Posterior vena cava (tissue), 2 donors: ENCODE measurements at regions not wholly inside any gene's neighbourhood (a gene's known extent, or its start where the extent isn't known, plus 50 kb on each side); places are given as distances from the start of the nearest gene placed in this dataset.
"Not testable (repeated sequence)": the region's sequence is repeated elsewhere in the genome, so short reads cannot be mapped to it uniquely, and the experiment has no call there.

Source experiments
- DNase-seq: peaks from one replicate; pipeline ENCODE4 v3.0.0-alpha.2; 2020; ENCODE audit warnings: low spot score
- intact Hi-C, 2 donors: fragments of 100-400 bp; cut with DNase I; formaldehyde crosslinking; loops; one replicate each; pipeline versions ENCODE4 v1.14.1 to v1.14.2; 2022 to 2023
- donor health status: DM: yes; HTN: yes; CAD: no.
- donor health status: DM: yes; HTN: yes; CAD: no.

- no peak for DNase-seq
- intact Hi-C loops, result no loop called here
Measured at GRCh38 chr12:88903333-88903732, 323.1 kb upstream of the KITLG start.

- DNase-seq, result no peak
- intact Hi-C loops, result no loop called here
Measured at GRCh38 chr12:88897723-88898122, 317.5 kb upstream of the KITLG start.

GRCh38 chr12:88896958-88897357 lies 316.7 kb upstream of the KITLG start:
- intact Hi-C loops, result no loop called here
- no peak for DNase-seq

GRCh38 chr12:88895634-88896033 lies 315.4 kb upstream of the KITLG start:
- intact Hi-C loops, result no loop called here
- DNase-seq, result no peak

- no peak for DNase-seq
- intact Hi-C loops, result no loop called here
Measured at GRCh38 chr12:88893801-88894200, 313.5 kb upstream of the KITLG start.

- DNase-seq, intact Hi-C loops: not testable (repeated sequence)
Measured at GRCh38 chr12:88891434-88891833, 311.2 kb upstream of the KITLG start.

- DNase-seq, result no peak
- intact Hi-C loops, result no loop called here
Measured at GRCh38 chr12:88889326-88890110, 309.2 kb upstream of the KITLG start.

GRCh38 chr12:88884600-88884999 lies 304.3 kb upstream of the KITLG start:
- DNase-seq, result no peak
- intact Hi-C loops, result no loop called here

GRCh38 chr12:88882662-88883061 lies 302.4 kb upstream of the KITLG start:
- intact Hi-C loops, result no loop called here

GRCh38 chr12:88880051-88880450 lies 299.8 kb upstream of the KITLG start:
- no peak for DNase-seq
- intact Hi-C loops, result no loop called here

More at GRCh38 chr12:88882662-88883061, 302.4 kb upstream of the KITLG start:
- DNase-seq, result no peak

GRCh38 chr12:88878295-88878694 lies 298.0 kb upstream of the KITLG start:
- intact Hi-C loops, result no loop called here
- no peak for DNase-seq

GRCh38 chr12:88876857-88877256 lies 296.6 kb upstream of the KITLG start:
- intact Hi-C loops, result no loop called here
- no peak for DNase-seq

- DNase-seq, result no peak
- intact Hi-C loops, result no loop called here
Measured at GRCh38 chr12:88870000-88870737, 289.9 kb upstream of the KITLG start.

GRCh38 chr12:88868050-88868449 lies 287.8 kb upstream of the KITLG start:
- no peak for DNase-seq
- intact Hi-C loops, result no loop called here

- DNase-seq, result no peak
- intact Hi-C loops, result no loop called here
Measured at GRCh38 chr12:88867510-88867909, 287.2 kb upstream of the KITLG start.

GRCh38 chr12:88866881-88867280 lies 286.6 kb upstream of the KITLG start:
- no peak for DNase-seq
- intact Hi-C loops, result no loop called here

- intact Hi-C loops, result no loop called here
- DNase-seq, result no peak
Measured at GRCh38 chr12:88865537-88865936, 285.3 kb upstream of the KITLG start.

- intact Hi-C loops, result no loop called here
- DNase-seq, result no peak
Measured at GRCh38 chr12:88860851-88861250, 280.6 kb upstream of the KITLG start.

- intact Hi-C loops, result no loop called here
- no peak for DNase-seq
Measured at GRCh38 chr12:88856201-88856600, 275.9 kb upstream of the KITLG start.

GRCh38 chr12:88855301-88855700 lies 275.0 kb upstream of the KITLG start:
- DNase-seq, result no peak
- intact Hi-C loops, result no loop called here

- no peak for DNase-seq
- intact Hi-C loops, result no loop called here
Measured at GRCh38 chr12:88854260-88854659, 274.0 kb upstream of the KITLG start.
